ENCODE measurements at regions not wholly inside any gene's neighbourhood (a gene's known extent, or its start where the extent isn't known, plus 50 kb on each side); places are given as distances from the start of the nearest gene placed in this dataset.

DNA sequence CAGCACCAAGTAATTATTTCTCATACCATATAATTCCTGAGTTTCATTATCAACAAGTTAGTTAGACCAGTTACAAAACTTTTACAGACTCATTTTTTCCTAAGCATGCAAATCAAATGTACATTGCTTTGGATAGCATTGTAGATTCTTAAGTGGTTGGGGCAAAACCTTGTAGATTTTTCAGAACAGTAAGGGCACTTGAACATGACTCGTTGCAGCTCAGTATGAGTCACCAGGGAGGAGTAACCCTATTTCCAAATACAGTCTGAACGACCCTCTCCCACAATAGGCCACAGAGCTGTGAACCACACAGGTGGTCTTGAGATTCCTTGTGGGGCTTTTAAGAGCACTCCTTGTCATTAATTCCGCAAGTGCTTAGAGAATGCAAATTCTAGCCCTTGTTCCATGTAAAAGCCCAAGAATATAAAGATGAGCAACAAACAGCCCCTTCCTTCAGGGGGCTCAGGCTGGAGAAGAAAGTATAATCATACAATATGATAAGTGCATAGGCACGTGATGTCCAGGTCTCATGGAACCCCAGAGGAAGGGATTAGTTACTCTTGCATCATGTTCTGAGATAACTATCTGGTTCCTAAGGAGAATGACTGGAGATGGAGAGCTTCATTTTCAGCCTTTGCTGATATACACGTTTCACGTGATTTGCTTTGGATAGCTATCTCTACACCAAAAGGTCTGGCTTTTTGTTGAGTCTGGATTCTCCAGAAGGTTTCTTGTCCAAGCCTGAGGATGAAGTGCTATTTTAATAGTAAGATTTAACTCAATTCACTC lies 295.7 kb downstream of the KCNN2 start:
- Histone ChIP-seq H3K4me2 (ENCODE audit: control insufficient read depth, insufficient read depth) (no peak overlapping the region), H3K36me3 (ENCODE audit: control insufficient read depth in 2 of 2, insufficient read depth in 2 of 2, low read length in 1 of 2) (no peaks in the 10 kb centered on the region), H3K9me3 (replicated peaks; ENCODE audit: control insufficient read depth, insufficient read depth, low read length) (no peaks in the 10 kb centered on the region), H3K9ac (ENCODE audit: control insufficient read depth, insufficient read depth, low read length) (no peak overlapping the region), H3K4me1 (ENCODE audit: control insufficient read depth, insufficient read depth, low read length) (no peaks in the 10 kb centered on the region), H3K4me3 (no peak overlapping the region), H4K20me1 (ENCODE audit: control insufficient read depth, insufficient read depth) (no peaks in the 10 kb centered on the region), H2AFZ (ENCODE audit: control insufficient read depth, low read depth, low read length) (no peak overlapping the region), H3K27me3 (replicated peaks in 1 of 2; ENCODE audit: control insufficient read depth in 2 of 2, insufficient read depth in 2 of 2, low read length in 1 of 2) (no peaks in the 10 kb centered on the region), H3K79me2 (ENCODE audit: control insufficient read depth, insufficient read depth, low read length) (no peaks in the 10 kb centered on the region), H3K27ac (ENCODE audit: control insufficient read depth, insufficient read depth) (no peak overlapping the region)
- in situ Hi-C loops (cut with MboI) = no loop called here
- DNase-seq (ENCODE audit: low read depth, low spot score) (no peak), FAIRE-seq (no peak), ATAC-seq (no peak)
- ChIA-PET SMC1A (ENCODE audit: uncharacterized antibody, unreplicated experiment) (no interaction called here), POLR2A (no interaction called here), CTCF (interaction anchor here (0.6 kb wide), 1 partner anchor 117 kb away, joined by 5 read pairs; no protein-coding TSS in a partner anchor), RAD21 (ENCODE audit: unreplicated experiment) (no interaction called here)
- 20% methylated on average over 6 of the region's 6 CpGs for WGBS (ENCODE audit: insufficient coverage, insufficient replicate concordance, low lambda C conversion rate, missing lambda C conversion rate)
- BruUV-seq (replicated peaks) = no TSS peak
- intact Hi-C loops (cut with micrococcal nuclease; ENCODE audit: unreplicated experiment) = no loop called here
- TF ChIP-seq HDGF (IDR thresholded peaks at IDR 0.05) = no peak
- TF ChIP-seq GATAD2B (conservative IDR thresholded peaks at IDR 0.05; ENCODE audit: low read depth) = no peak
- TF ChIP-seq STAT3 (IDR thresholded peaks at IDR 0.05; ENCODE audit: low read depth, low read length) = no peak
- no peak for TF ChIP-seq SPI1 (IDR thresholded peaks at IDR 0.05; ENCODE audit: borderline replicate concordance, insufficient read depth, low read depth, low read length)
- TF ChIP-seq ZBED1 (IDR thresholded peaks at IDR 0.05; ENCODE audit: borderline replicate concordance) = no peak
- TF ChIP-seq FOS (IDR thresholded peaks at IDR 0.05; ENCODE audit: borderline replicate concordance, extremely low read depth, insufficient read length) = no peak
- no peak for TF ChIP-seq ASH2L (IDR thresholded peaks at IDR 0.05; ENCODE audit: borderline replicate concordance, low read depth)
- TF ChIP-seq, protein P1, sequence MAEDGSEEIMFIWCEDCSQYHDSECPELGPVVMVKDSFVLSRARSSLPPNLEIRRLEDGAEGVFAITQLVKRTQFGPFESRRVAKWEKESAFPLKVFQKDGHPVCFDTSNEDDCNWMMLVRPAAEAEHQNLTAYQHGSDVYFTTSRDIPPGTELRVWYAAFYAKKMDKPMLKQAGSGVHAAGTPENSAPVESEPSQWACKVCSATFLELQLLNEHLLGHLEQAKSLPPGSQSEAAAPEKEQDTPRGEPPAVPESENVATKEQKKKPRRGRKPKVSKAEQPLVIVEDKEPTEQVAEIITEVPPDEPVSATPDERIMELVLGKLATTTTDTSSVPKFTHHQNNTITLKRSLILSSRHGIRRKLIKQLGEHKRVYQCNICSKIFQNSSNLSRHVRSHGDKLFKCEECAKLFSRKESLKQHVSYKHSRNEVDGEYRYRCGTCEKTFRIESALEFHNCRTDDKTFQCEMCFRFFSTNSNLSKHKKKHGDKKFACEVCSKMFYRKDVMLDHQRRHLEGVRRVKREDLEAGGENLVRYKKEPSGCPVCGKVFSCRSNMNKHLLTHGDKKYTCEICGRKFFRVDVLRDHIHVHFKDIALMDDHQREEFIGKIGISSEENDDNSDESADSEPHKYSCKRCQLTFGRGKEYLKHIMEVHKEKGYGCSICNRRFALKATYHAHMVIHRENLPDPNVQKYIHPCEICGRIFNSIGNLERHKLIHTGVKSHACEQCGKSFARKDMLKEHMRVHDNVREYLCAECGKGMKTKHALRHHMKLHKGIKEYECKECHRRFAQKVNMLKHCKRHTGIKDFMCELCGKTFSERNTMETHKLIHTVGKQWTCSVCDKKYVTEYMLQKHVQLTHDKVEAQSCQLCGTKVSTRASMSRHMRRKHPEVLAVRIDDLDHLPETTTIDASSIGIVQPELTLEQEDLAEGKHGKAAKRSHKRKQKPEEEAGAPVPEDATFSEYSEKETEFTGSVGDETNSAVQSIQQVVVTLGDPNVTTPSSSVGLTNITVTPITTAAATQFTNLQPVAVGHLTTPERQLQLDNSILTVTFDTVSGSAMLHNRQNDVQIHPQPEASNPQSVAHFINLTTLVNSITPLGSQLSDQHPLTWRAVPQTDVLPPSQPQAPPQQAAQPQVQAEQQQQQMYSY (CRISPR knock-in tag; IDR thresholded peaks at IDR 0.05) = no peak
- no peak for TF ChIP-seq BMI1 (IDR thresholded peaks at IDR 0.05; ENCODE audit: borderline replicate concordance)
- no peak for TF ChIP-seq ZNF217 (IDR thresholded peaks at IDR 0.05)
- TF ChIP-seq RCOR1 (conservative IDR thresholded peaks at IDR 0.05; ENCODE audit: low read depth, low read length) = no peak
- TF ChIP-seq, protein P2, sequence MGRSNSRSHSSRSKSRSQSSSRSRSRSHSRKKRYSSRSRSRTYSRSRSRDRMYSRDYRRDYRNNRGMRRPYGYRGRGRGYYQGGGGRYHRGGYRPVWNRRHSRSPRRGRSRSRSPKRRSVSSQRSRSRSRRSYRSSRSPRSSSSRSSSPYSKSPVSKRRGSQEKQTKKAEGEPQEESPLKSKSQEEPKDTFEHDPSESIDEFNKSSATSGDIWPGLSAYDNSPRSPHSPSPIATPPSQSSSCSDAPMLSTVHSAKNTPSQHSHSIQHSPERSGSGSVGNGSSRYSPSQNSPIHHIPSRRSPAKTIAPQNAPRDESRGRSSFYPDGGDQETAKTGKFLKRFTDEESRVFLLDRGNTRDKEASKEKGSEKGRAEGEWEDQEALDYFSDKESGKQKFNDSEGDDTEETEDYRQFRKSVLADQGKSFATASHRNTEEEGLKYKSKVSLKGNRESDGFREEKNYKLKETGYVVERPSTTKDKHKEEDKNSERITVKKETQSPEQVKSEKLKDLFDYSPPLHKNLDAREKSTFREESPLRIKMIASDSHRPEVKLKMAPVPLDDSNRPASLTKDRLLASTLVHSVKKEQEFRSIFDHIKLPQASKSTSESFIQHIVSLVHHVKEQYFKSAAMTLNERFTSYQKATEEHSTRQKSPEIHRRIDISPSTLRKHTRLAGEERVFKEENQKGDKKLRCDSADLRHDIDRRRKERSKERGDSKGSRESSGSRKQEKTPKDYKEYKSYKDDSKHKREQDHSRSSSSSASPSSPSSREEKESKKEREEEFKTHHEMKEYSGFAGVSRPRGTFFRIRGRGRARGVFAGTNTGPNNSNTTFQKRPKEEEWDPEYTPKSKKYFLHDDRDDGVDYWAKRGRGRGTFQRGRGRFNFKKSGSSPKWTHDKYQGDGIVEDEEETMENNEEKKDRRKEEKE (IDR thresholded peaks at IDR 0.05) = no peak
- TF ChIP-seq RELA (IDR thresholded peaks at IDR 0.05; ENCODE audit: borderline replicate concordance, partially characterized antibody) = no peak
- no peak for TF ChIP-seq IKZF1 (conservative IDR thresholded peaks at IDR 0.05)
- no peak for TF ChIP-seq NFYB (IDR thresholded peaks at IDR 0.05; ENCODE audit: insufficient read depth, low read depth, low read length)
- TF ChIP-seq GABPA (IDR thresholded peaks at IDR 0.05; ENCODE audit: low read depth) = no peak
- no peak for TF ChIP-seq ZNF384 (IDR thresholded peaks at IDR 0.05; ENCODE audit: borderline replicate concordance, low read depth, low read length)
- no peak for TF ChIP-seq DPF2 (IDR thresholded peaks at IDR 0.05)
